ENCODE measurements at regions not wholly inside any gene's neighbourhood (a gene's known extent, or its start where the extent isn't known, plus 50 kb on each side); places are given as distances from the start of the nearest gene placed in this dataset.

GRCh38 chr11:23280088-23280487 lies 419.8 kb upstream of the CCDC179 start:
- no peak for TF ChIP-seq CTCF (IDR thresholded peaks at IDR 0.05; ENCODE audit: insufficient read depth, low read depth, low read length)
- no peak for TF ChIP-seq EZH2 (IDR thresholded peaks at IDR 0.05; ENCODE audit: insufficient read depth, low read length)
